ENCODE measurements at regions not wholly inside any gene's neighbourhood (a gene's known extent, or its start where the extent isn't known, plus 50 kb on each side); places are given as distances from the start of the nearest gene placed in this dataset.

GRCh38 chr3:14252321-14253021 is 73.9 kb downstream of the LSM3 start:
- DNase-seq (ENCODE audit: extremely low spot score), result no peak
- TF ChIP-seq CTCF (IDR thresholded peaks at IDR 0.05; ENCODE audit: control extremely low read depth, extremely low read depth, low read depth, missing control alignments), result no peak
- POLR2A ChIA-PET, result no interaction called here
- CTCF ChIA-PET, result interaction anchor here (1.2 to 1.7 kb wide), 3 partner anchors 9 to 215 kb away, joined by 4 to 8 read pairs (median 4); no protein-coding TSS in a partner anchor

GRCh38 chr3:14253022-14253706 is 74.5 kb downstream of the LSM3 start:
- ChIA-PET POLR2A (no interaction called here), CTCF (interaction anchor here (1.2 to 1.7 kb wide), 3 partner anchors 8 to 214 kb away, joined by 4 to 8 read pairs (median 4); no protein-coding TSS in a partner anchor)
- TF ChIP-seq CTCF (IDR thresholded peaks at IDR 0.05; ENCODE audit: control extremely low read depth, extremely low read depth, low read depth, missing control alignments), result no peak
- DNase-seq (ENCODE audit: extremely low spot score), result no peak

GRCh38 chr3:14253707-14254382 is 75.2 kb downstream of the LSM3 start:
- DNase-seq (ENCODE audit: extremely low spot score), result no peak
- CTCF ChIA-PET, result no interaction called here
- POLR2A ChIA-PET, result no interaction called here
- no peak for TF ChIP-seq CTCF (IDR thresholded peaks at IDR 0.05; ENCODE audit: control extremely low read depth, extremely low read depth, low read depth, missing control alignments)

- ChIA-PET POLR2A (no interaction called here), CTCF (no interaction called here)
- no peak for DNase-seq (ENCODE audit: extremely low spot score)
- TF ChIP-seq CTCF (IDR thresholded peaks at IDR 0.05; ENCODE audit: control extremely low read depth, extremely low read depth, low read depth, missing control alignments), result no peak
Observed at GRCh38 chr3:14254812-14255702, 76.4 kb downstream of the LSM3 start.

GRCh38 chr3:14256046-14256445 is 77.4 kb downstream of the LSM3 start:
- CTCF ChIA-PET, result interaction anchor here (2.2 kb wide), 1 partner anchor 53 kb away, joined by 9 read pairs; no protein-coding TSS in a partner anchor
- POLR2A ChIA-PET, result no interaction called here
- DNase-seq (ENCODE audit: extremely low spot score), result no peak
- no peak for TF ChIP-seq CTCF (IDR thresholded peaks at IDR 0.05; ENCODE audit: control extremely low read depth, extremely low read depth, low read depth, missing control alignments)
